ENCODE measurements at regions not wholly inside any gene's neighbourhood (a gene's known extent, or its start where the extent isn't known, plus 50 kb on each side); places are given as distances from the start of the nearest gene placed in this dataset.

DNA sequence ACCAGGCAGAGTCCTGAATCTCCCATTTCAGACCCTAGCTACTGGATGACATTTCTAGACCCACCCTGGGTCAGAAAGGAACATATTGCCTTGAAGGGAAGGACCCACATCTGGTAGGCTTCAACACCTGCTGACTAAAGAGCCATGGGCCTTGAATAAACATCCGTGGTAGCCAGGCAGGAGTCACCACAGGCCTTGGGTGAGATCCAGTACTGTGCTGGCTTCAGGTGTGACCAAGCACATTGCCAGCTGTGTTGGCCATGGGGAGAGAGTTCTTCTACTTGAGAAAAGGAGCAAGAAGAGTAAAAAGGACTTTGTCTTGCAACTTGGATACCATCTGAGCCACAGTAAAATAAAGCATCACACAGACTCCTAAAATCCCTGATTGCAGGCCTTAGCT is 332.6 kb downstream of the SLC16A7 start:
- no peak for DNase-seq (ENCODE audit: low read depth in 2 of 2)

DNA sequence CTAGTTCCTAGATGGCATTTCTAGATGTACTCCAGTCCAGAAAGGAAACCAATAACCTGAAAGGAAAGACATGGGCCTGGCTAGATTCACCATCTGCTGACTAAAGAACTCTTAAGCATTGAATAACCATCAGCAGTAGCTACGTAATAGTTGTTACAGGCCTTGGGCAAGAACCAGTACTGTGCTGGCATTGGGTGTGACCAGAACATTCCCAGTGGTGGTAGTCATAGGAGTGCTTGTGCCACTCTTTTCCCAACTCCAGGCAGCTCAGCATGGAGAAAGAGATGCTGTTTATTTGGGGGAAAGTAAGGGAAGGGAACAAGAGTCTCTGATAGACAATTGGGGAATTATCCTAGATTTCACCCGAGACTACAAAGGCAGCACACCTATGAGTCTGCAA is 333.3 kb downstream of the SLC16A7 start:
- no peak for DNase-seq (ENCODE audit: low read depth in 2 of 2)

DNA sequence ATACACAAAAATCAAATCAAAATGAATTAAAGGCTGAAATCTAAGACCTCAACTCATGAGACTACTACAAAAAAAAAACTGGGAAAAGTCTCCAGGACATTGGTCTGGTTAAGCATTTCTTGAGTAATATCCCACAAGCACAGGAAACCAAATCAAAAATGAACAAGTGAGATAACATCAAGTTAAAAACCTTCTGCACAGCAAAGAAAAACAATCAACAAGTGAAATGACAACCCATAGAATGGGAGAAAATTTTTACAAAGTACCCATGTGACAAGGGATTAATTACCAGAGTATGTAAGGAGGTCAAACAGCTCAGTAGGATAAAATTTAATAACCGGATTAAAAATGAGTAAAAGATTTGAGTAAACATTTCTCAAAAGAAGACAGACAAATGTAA is 338.7 kb downstream of the SLC16A7 start:
- DNase-seq (ENCODE audit: low read depth in 2 of 2), result no peak

DNA sequence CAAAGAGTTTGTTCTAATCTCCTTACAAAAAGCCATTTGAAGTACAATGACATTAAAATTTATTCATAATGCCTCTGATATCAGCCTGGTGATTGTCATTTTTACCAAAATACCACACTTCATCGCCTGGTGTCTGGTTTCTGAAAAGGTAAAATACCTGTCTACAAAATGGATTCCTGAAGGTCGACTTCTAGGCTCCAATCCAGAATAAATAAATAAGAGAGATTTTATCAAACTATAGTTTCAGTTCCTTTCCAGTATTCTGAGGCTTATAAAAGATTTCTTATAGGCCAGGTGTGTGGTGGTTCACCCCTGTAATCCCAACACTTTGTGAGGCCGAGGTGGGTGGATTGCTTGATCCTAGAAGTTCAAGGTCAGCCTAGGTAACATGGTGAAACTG is 340.7 kb downstream of the SLC16A7 start:
- DNase-seq (ENCODE audit: low read depth in 2 of 2), result no peak

DNA sequence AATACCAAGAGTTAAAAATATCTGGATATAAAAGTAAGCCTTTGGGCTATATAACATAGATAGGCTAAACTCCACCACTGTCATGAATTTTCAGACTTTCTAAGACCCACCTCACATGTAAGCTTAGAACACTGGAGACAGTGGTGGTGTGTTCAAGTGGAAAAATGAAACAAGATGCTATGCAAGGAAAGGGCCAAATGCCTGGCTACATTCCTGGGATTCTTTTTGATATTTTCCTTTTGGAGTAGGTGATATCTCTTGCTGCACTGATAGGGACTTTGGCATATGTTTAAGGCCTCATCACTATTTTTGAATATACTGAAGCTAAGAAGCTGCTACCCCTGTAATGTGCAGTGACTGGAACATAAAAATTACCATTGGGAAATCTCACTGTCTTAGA is 341.3 kb downstream of the SLC16A7 start:
- peak; percentile 12 to 24 for DNase-seq (ENCODE audit: low read depth in 2 of 2)

DNA sequence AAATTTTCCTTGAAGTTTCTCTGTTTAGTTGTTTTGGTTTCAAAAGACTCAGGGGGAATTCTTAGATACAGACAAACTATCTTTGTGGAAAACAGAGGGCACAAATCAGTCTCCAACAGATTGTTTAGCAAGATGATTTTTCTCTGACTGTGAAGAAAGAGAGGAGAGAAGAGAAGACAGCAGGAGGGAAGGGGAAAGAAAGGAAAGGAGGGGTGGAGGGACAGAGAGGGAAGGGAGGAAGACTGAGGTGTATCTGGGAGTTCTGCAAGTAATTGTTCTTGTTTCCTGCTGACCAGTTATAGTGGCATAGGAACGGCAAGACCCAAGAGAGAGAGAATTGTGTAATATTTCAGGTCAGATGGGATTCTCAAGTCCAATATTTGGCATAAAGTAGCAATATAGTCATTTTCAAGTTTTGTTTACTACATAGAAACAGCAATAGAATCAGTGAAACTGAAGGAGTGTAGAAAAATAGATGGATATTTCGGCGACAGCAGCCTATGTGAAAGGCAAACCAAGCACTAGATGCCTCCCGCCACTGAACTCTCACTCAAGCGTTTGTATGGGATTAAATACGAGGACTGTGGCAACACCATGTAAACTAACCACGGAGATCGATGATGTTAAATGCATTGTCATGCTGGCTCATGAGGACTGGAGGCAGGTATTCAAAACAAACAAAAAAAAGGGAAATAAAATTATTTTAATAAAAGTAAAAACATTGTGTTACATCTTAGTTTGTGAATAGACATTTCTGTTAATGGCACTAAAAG is 342.5 kb downstream of the SLC16A7 start:
- DNase-seq (ENCODE audit: low read depth in 2 of 2), result no peak

DNA sequence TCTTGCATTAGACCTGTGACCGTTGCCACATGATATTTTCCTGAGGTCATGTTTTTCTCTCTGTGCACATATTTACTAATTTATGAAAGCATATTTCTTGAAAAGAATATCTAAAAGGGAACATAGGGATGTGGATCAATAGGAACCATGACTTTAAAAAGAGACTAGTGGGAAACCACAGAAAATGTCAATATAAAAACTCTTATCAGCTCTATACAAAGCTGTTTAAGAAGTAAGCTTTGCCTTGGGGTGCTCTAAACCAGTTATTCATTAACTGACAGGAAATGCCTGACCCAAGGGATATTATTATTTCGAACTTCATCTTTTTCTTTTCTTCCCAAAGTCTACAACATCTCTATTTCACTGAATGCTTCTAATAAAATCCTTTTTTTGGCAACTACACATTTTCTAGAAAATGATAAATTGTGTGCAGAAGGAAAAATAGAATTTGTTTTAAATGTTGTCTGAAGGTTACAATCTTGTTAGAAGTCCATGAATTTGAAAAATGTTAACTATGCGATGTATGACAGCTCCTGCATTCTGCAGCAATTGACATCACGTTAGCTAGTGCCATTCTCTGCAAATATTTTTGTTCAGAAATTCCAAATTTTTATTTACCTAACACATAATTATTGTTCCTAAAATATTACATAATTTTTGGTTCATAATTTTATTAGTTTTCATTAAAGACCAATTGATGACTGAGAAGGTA is 345.0 kb downstream of the SLC16A7 start:
- peak; percentile 3 to 4 for DNase-seq (ENCODE audit: low read depth in 2 of 2)

DNA sequence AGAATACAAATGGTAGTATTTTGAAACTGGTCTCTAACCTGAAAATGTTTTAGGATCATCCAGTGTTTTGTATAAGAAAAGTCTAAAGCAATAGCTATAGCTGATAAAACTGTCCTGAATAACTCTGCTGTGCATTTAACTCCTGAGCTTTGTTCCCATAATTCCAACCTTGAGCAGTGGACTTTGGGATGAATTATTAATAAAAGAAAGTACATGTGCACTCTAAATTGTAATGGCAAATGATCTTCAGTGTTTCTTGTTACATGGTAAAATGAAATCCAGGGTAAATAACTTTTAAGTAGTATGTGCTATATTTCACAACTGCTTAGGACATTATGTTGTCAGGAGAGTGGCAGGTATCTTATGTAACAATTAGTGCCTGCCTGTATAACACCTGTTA is 345.6 kb downstream of the SLC16A7 start:
- no peak for DNase-seq (ENCODE audit: low read depth in 2 of 2)

DNA sequence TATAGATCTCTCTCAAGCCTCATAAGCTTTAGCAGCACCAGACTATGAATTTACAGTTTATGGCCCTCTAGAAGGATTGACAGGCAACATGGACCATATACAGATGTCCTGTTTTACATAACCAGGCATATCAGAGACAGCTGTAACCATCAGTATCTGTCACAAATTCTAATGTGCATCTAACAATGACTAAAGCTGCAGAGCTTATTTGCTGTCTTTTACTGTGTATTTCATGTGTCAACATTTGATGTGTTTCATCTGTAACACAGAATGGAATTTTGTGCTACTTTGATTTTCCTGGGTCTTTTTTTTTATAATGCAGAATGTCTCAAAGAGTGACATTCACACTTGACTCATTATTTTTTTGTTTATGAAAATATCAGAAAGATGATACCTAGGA is 348.3 kb downstream of the SLC16A7 start:
- no peak for DNase-seq (ENCODE audit: low read depth in 2 of 2)

DNA sequence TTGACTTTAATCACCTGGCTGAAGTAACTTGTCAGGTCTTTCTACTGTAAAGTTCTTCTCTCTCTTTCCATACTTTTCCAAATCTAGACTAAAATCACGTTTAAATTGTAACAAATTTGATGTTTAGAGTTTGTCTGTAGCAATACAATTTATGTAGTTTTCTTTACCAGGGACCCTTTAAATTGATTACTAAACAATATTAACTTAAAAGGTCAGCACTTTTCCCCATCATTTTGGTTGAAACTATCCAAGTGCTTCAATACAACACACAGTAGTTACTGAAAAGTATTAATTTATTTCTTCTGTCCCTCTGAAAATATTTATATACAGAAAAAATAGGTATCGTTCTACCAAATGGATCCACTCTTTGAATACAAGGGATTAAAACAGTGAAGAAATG is 350.8 kb downstream of the SLC16A7 start:
- no peak for DNase-seq (ENCODE audit: low read depth in 2 of 2)

DNA sequence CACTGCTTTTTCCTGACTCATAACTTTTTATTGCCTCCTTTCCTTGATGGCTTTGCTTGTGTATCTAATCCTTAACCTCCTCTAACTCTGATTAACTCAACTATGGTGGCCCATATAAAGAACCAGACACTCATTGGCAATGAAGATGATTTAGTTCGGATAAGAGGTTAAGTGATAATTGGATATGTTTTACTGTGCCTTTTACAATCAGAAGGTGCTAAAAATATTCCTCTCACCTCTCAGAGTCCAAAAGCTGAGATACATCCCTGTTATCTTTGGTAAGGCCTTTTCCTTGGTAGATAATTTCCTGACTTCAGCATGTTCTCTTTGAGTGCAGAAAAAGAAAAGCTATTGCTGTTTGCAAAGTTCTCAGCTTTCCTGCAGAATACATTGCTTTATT is 367.7 kb downstream of the SLC16A7 start:
- DNase-seq (ENCODE audit: low read depth in 2 of 2), result no peak

DNA sequence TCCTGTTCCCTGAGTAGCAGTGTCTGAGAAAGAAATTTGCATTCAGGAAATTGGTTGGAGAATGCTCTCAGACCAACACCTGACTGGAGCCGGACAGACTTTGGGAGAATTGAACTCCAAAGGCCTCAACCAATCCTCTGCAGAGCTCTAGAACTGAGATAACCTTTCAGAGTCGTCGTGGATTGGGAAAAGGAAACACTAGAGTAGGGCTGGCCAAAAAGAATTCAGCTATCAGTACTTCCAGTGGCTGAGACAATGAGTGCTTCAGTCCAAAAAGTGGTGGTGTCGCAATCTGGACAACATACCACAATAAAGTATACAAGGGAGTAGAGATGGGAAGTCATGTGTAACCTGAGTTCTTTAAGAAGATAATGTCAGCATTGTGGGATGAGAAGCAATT is 377.1 kb downstream of the SLC16A7 start:
- DNase-seq (ENCODE audit: low read depth in 2 of 2), result peak; percentile 82 to 86

DNA sequence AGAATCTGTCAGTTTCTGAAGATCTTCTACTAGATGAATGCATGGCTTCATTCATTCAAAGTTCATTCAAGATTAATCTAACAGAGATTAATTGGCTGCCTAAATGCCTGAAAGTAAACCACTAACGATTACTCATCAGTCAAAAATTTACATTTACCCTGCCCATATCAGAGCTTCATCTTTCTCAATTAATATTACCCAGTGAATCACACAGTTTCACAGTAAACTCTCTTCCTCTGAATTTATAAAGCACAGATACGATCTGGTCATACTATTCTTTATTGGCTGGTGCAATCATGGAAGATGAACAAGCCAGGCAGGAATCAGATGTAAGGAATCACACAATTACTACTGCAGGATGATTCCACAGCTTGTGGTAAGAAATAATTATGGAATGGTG is 377.7 kb downstream of the SLC16A7 start:
- peak; percentile 81 to 90 for DNase-seq (ENCODE audit: low read depth in 2 of 2)

DNA sequence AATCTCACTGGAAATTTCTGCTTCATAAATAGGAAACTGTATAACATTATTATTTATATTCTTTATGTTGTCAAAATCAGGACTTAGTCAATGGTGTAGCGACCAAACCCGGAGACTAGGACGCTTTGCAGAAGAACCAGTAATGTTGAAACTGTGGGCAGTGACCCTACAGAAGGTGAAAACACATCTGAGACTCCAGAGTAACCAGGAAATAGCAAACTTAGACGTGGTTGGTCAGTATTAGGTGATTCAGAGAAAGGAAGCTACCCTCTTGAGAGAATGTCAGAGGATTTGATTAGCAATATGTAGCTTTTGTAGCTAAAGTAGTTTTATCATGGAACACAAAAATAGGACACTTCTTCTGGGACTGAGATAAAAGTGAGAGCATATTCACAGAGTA is 381.9 kb downstream of the SLC16A7 start:
- no peak for DNase-seq (ENCODE audit: low read depth in 2 of 2)

DNA sequence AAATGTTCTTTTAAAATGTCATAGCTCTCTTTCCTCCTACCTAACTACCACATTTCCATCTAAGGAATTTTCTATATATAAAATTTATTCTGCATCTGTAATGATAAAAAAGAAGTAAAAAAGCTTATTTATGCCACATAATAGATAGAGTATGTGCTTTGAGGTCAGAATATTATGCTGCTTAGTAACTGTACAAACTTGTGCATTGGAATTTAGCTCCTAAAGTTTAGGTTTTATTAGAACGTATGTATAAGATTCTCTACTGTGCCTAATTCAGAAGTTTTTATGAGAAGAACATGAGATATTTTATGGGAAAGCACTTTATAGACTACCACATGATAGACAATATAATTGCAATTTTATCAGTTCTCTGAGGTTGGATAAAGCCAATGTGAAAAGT is 384.6 kb downstream of the SLC16A7 start:
- peak; percentile 43 to 61 for DNase-seq (ENCODE audit: low read depth in 2 of 2)

DNA sequence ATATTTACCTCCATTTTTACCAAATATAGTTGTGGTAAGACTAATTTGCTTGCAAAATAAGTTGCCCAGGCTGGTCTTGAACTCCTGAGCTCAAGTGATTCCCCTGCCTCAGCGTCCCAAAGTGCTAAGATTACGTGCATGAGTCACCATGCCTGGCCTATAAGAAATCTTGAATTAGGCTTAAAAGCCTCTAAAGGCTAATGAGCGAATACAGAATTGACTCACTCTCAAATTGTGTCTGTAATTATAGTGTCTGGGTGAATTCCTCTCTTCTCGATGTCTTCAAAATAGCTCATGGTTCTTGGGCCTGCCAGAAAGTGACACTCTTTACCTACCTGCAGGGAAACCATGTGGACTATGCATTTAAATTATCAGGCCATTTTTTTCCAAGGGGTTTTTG is 403.5 kb downstream of the SLC16A7 start:
- DNase-seq (ENCODE audit: low read depth in 2 of 2), result no peak

DNA sequence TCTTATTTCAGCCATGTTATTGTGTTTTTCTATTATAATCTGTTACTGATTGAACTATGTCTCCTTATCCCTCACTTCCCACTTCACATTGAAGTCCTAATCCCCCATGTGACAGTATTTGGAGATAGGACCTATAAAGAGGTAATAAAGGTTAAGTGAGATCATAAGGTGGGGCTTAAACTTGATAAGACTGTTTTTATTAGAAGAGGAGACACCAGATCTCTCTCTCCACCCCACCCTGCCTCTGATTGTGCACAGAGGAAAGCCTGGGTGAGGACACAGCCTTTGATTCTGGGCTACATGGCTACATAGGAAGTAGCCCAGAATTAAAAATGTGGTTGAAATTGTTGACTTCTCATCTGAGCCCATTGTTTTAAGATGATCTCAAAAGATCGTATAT is 414.7 kb downstream of the SLC16A7 start:
- DNase-seq (ENCODE audit: low read depth in 2 of 2), result no peak

DNA sequence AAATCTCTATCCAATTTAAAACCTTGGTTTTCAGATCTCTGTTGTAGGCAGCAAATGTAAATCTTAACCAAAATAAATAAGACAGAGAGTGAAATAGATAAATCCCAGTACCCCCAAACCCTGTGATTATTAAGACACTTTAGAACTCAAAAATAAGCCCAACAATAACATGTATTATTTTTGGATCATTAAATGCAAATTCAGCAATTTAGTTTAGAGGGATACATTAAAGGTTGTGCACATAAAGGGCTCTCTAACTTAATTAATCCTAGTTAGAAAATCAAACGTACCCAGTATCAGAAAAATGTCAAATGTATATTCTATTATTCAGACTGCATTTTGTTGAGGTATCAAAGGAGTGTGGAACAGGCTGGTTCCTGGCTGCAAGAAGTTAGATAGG is 416.8 kb downstream of the SLC16A7 start:
- no peak for DNase-seq (ENCODE audit: low read depth in 2 of 2)

DNA sequence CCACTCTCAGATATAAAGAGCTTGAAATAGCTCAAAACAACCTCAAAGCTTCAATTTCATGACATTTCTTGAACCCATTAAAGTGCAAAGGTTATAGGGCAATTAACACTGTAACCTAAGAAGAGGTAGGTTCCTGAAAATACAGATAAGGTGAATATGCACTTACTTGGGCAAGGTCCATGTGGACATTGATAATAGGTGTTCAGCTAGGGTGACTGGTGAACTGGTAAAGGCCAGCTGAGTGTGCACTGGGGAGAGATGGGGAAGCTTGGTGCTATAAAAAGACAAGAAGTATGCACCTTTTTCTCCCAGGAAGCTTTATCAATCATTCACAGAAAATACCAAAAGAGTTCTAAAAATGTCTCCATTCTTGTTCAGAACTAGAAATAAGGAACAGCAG is 418.6 kb downstream of the SLC16A7 start:
- DNase-seq (ENCODE audit: low read depth in 2 of 2), result no peak

DNA sequence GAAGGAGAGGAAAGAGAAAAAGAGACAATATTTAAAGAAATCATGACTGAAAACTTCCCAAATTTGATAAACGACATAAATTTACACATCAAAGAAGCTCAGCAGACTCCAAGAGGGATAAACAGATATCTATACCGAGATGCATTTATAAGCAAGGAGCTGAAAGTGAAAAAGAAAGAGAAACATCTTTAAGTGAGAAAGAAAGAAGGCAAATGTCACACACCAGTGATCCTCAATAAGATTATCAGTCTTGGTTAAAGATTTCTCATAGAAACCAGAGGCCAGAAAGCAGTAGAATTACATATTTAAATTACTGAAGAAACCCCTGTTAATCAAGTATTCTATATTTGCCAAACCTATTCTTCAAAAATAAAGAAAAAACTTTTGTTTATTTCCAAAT is 424.2 kb downstream of the SLC16A7 start:
- DNase-seq (ENCODE audit: low read depth in 2 of 2), result no peak

DNA sequence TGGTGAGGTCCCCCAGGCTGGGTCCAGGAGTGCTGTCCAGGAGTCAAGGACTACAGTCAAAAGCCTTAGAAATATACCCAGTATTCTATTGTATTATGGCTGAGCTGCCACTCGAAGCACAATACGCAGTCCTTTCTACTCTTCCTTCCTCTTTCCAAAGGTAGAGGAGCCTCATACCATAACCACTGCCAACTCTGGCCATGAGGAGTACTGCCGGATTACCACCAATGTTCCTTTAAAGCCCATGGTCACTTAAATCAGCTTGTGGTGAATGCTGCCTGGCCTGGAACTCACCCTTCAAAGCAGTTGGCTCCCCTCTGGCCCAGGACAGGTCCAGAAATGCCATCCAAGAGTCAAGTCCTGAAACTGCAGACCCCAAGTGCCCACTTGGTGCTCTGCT is 425.4 kb downstream of the SLC16A7 start:
- DNase-seq (ENCODE audit: low read depth in 2 of 2), result no peak

DNA sequence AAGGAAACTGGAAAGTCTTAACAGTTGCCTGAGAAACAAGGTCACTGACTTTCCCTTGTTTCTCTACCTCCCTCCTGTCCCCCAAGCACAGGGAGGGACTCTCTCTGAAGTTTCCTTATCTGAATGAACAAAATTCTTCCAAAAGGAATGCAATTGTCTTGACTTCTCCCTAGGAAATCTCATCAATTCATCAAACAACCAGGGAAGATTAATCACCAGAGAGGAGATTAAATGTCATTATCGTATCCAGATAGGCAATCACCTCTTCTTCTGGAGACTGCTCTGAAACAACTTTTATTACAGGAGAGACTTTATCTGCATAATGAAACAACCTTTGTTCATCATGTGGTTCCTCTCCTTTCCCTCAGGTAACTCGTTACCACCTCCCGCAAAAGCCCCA is 431.4 kb downstream of the SLC16A7 start:
- no peak for DNase-seq (ENCODE audit: low read depth in 2 of 2)

DNA sequence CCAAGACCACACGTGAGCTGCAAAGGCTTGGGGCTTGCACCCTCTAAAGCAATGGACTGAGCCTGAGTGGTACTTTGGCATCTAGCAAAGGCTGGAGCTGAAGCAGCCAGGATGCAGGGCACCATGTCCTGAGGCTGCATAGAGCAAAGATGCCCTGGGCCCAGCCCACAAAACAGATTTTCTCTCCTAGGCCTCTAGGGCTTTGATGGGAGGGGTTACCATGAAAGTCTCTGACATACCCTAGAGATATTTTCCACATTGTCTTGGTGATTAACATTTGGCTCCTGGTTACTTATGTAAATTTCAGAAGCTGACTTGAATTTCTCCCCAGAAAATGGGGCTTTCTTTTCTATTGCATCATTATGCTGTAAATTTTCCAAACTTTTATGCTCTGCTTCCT is 438.3 kb downstream of the SLC16A7 start:
- no peak for DNase-seq (ENCODE audit: low read depth in 2 of 2)

DNA sequence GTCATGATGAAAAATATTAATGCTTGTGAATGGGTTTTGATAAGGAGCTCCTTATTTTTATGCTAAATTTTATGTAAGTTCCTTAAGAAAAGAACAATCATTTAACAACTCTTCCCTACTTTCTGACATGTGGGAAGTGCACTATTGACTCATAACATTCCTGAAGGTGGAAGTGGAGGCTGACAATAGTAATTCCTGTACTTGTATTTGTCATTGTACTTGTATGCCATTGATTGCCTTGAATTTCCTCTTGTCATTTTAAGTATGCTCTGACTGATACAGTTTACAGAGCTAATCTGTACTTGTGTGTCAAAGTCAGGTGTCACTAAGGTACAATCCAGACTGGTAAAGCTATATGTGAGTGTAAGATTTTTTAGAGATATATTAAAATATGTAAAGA is 440.0 kb downstream of the SLC16A7 start:
- no peak for DNase-seq (ENCODE audit: low read depth in 2 of 2)

All from fibroblast of skin of left biceps (primary cell).